HG02588 (cell line): ENCODE measurements at regions not wholly inside any gene's neighbourhood (a gene's known extent, or its start where the extent isn't known, plus 50 kb on each side); places are given as distances from the start of the nearest gene placed in this dataset.
"Not testable (repeated sequence)": the region's sequence is repeated elsewhere in the genome, so short reads cannot be mapped to it uniquely, and the experiment has no call there.

Experiments
- ATAC-seq: cut with Tn5 transposase; IDR thresholded peaks from one replicate; pipeline ENCODE4 v1.9.1; 2021; ENCODE audit warnings: mild to moderate bottlenecking, moderate library complexity; ENCODE audit not compliant: unreplicated experiment

- peak; percentile 79 for ATAC-seq
Observed at GRCh38 chr13:52565324-52565723, 76.9 kb upstream of the HNRNPA1L2 start.

- peak; percentile 70 for ATAC-seq
Observed at GRCh38 chr13:52569904-52570602, 72.2 kb upstream of the HNRNPA1L2 start.

- ATAC-seq: not testable (repeated sequence)
Observed at GRCh38 chr13:52571163-52571562, 71.1 kb upstream of the HNRNPA1L2 start.

DNA sequence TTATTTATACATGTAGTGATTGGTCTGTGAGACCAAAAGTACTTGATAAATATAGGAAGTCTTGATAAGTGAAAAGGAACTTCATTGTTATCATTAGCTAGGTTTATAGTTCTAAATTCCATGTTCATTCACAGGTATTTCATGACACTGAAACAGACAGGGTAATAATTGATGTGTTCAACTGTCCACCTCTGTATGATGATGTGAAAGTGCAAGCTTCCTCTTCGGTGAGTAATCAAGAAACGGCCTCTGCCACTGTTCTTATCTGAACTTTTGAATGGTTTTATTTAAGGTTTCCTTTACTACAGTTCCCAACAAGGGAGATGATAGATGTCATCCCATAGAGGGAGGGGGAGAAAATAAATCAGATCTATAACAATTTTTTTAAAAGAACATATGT is 59.3 kb upstream of the HNRNPA1L2 start:
- ATAC-seq: peak; percentile 62
